ENCODE measurements at regions not wholly inside any gene's neighbourhood (a gene's known extent, or its start where the extent isn't known, plus 50 kb on each side); places are given as distances from the start of the nearest gene placed in this dataset.
A peak's percentile ranks its signal among the peaks of the same experiment; 100 is the strongest.
"Not testable (repeated sequence)": the region's sequence is repeated elsewhere in the genome, so short reads cannot be mapped to it uniquely, and the experiment has no call there.

DNA sequence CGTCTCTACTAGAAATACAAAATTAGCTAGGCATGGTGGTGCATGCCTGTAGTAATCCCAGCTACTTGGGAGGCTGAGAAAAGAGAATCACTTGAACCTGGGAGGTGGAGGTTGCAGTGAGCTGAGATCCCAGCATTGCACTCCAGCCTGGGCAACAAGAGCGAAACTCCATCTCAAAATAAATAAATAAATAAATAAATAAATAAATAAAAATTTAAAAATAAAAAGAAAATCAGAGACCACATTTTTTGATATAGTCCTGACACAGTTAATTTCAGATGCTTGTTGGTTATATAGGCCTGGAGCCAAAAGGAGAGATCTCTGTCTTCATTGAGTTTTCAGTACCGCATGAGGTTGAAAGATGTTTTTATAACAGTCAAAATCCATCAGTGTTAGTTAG, 388.3 kb downstream of the PRELID2 start:
- DNase-seq: not testable (repeated sequence)

DNA sequence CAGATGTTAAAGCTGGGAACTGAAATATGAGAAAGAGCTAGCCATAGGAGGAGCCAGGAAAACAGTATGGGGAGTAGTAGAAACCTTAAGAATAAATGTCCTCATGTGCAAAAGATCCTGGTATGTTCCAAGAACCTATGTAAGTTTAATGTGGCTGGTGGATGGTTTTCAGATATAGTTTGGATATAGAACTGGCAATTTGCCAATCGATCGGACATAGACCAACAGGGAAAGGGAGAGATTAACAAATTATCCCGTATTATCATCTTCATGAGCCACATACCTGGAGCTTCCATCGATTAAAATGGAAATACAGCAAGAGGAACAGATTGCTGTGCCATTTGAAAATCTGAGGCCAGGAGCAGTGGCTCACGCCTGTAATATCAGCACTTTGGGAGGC, 388.7 kb downstream of the PRELID2 start:
- DNase-seq: peak; percentile 39

- DNase-seq: no peak
Measured at GRCh38 chr5:145445027-145445426, 390.1 kb downstream of the PRELID2 start.

DNA sequence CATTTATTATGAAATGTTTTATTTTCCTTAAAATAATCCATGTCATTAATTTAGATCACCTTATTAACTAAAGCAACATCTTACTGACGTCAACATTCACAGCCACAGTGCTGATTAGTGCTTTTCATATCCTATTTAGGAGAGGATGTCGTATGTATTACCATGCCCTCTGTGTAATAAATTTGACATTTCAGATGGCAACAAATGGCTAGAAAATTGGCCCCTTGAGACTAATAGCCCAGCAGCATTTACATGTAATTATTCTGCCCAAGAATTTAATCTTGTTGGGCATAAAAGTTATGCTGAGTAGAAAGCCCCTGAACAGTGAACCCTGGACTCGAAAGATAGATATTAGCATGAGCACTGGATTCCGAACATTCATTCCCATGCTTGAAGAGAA, 391.2 kb downstream of the PRELID2 start:
- no peak for DNase-seq

DNA sequence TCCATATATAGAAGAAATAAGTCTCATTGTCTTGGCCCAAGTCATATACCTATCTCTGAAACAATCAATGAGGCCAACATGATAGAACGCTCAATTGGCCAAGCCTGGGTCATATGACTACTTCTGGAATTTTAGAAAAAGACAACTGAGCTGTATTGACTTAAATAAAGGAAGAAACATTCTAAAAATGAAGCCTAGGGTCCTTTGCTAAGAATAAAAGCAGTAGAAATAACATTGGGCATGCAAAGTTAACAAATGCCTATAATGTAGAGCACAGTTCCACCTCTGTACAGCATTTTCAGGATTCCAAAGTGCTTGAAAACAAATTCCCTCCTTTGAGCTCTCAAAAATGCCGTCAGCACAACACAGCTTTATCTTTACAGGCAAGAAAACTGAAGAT, 391.8 kb downstream of the PRELID2 start:
- DNase-seq: no peak

DNA sequence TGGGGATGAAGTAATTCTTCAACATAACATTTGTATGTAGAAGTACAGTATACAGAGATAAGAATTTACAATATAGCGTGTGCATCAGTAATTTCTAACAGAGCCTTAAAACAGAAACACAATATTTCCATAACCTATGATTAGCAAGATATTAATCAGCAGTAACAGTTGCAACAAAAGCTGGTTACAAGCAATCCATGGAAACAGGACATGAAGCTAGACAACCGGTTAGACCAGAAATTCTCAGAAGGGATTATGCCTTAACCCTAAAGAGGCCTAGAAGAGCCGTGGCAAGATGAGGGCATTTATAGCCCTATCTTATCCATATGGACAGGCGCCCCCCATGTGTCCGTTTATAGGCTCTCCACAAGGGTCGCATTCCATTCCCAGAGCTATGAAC, 392.5 kb downstream of the PRELID2 start:
- DNase-seq: not testable (repeated sequence)

DNA sequence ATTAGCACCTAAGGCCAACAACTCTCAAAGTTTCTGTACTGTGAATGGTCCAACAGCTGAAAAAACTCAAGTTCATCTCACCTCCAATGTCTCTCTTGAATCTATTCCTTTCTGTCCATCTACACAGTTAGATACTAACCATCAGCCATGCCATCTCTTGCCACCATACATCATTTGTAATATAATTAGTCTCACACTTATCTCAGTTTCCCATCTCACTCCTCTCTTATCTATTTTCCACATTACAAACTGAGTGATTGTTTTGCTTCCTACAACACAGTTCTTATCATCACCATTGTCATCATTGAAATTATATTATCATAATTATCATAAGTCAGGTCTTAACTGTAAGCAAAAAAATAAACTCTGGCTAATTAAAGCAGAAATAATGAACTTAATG, 393.9 kb downstream of the PRELID2 start:
- no peak for DNase-seq

GRCh38 chr5:145437627-145438026, 397.5 kb downstream of the PRELID2 start:
- no peak for DNase-seq

- DNase-seq: no peak
Measured at GRCh38 chr5:145433077-145433476, 402.1 kb downstream of the PRELID2 start.

GRCh38 chr5:145429170-145429569, 406.0 kb downstream of the PRELID2 start:
- DNase-seq: no peak

DNA sequence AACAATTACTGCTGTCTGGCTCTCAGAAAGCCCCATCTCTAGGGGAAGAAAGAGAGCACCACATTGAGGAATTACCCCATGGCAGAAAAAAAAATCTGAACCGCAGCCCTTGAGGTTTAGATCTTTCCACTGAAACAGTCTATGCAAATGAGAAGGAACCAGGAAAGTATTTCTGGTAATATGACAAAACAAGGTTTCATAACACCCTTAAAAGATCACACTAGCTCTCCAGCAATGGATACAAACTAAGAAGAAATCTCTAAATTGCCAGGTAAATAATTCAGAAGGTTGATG, 427.1 kb downstream of the PRELID2 start:
- DNase-seq: no peak

GRCh38 chr5:145407300-145408047, 427.7 kb downstream of the PRELID2 start:
- no peak for DNase-seq

- DNase-seq: no peak
Measured at GRCh38 chr5:145403992-145404391, 431.1 kb downstream of the PRELID2 start.

DNA sequence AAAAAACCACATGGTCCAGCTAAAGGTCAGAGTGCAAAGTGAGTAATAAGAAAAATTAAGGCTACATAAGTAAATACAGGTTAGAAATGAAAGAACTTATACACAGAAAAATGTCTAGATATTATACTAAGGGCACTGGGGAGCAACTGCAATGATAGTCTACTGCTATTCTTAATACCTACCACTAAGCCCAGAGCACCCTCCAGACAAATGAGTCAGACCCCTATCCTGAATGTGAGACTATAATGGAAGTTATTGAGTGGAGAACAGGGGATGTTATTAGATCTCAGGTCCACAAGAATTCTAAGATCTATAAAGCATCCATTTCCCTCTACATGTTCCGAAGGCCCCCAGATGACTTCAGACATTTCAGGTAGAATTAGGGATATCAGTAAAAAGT, 438.3 kb downstream of the PRELID2 start:
- no peak for DNase-seq

DNA sequence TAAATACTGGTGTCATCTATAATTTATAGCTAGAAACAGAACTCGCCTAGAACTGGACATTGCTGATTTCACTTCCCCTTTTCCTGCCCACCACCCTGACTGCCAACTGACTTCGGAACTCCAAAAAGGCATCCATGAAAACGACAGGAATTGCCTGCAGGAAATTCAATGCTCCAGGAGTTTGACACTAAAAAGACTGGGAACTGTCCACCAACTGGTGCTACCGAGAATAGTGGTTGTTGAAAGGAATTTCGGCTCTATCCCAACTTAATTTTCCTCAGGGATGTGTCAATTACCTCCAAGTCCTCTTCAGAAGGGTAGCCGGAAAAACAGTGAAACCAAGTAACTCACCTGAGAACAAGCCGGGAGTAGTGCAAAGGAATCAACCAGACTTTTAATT, 440.0 kb downstream of the PRELID2 start:
- DNase-seq: not testable (repeated sequence)

GRCh38 chr5:145393426-145393825, 441.7 kb downstream of the PRELID2 start:
- DNase-seq: no peak

- no peak for DNase-seq
Measured at GRCh38 chr5:145389047-145389446, 446.1 kb downstream of the PRELID2 start.

GRCh38 chr5:145385276-145385675, 449.9 kb downstream of the PRELID2 start:
- no peak for DNase-seq

GRCh38 chr5:145378226-145378625, 456.9 kb downstream of the PRELID2 start:
- DNase-seq: no peak

DNA sequence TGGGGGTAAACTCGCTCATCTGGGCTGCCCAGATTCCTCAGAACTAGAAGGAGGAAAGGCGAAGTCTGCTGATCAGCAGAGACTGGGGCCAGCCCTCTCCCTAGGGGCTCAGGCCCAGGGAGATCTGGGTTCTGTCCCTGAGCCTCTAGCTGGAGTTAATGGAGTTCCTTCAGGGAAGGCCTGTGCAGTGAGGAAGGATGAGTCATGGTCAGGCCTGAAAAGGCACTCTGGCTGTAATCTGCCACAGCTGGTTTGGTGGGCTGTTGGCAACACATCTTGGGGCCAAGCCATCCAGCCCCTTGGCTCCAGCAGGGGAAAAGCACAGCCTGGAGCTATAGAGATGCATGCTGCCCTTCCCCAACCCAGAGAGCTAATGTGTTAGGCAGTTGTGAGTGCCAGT, 459.6 kb downstream of the PRELID2 start:
- no peak for DNase-seq

- DNase-seq: no peak
Measured at GRCh38 chr5:145365464-145365863, 469.7 kb downstream of the PRELID2 start.

GRCh38 chr5:145362266-145362665, 472.9 kb downstream of the PRELID2 start:
- no peak for DNase-seq

- DNase-seq: no peak
Measured at GRCh38 chr5:145360936-145361335, 474.2 kb downstream of the PRELID2 start.

DNA sequence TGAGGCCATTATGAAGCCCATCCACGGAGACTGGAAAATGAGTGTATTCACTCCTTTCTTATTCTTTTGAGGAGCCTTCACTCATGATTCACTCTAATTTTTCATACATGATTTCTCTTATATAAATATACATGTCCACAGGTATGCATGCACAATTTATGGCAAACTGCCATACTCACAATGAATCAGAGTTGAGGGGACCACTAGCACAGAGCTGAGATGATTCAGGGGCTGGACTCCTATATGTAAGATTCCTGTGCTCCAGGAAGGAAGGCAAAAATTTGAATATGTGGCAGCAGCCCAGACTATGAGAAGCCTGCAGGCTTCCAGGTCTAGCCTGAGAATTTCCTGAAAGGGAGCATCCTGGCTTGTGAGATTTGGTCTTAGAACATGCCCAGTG, 484.6 kb downstream of the PRELID2 start:
- DNase-seq: no peak

- no peak for DNase-seq
Measured at GRCh38 chr5:145347026-145347616, 488.0 kb downstream of the PRELID2 start.

Data from NCI-H524 treated with DMSO at 0.1 percent for 48 hours (cell line).